A172 (cell line): ENCODE measurements at regions not wholly inside any gene's neighbourhood (a gene's known extent, or its start where the extent isn't known, plus 50 kb on each side); places are given as distances from the start of the nearest gene placed in this dataset.
"Not testable (repeated sequence)": the region's sequence is repeated elsewhere in the genome, so short reads cannot be mapped to it uniquely, and the experiment has no call there.

Experiments used
- DNase-seq: peaks from one replicate; pipeline ENCODE4 v3.0.0-alpha.2; 2015; ENCODE audit warnings: low spot score

DNA sequence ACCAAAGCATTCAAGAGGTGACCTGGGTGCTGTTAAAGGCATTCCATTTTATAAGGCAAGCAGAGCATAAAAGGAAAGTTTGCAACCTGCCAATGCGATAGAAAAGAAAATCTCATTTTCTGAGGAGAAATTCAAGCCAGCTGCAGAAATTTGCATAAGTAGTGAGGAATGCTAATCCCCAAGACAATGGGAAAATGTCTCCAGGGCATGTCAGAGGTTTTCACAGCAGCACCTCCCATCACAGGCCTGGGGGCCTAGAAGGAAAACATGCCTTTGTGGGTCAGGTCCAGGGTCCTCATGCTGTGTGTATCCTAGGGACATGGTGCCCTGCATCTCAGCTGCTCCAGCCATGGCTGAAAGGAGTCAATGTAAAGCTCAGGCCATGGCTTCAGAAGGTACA, 775.8 kb downstream of the IGSF11 start:
- DNase-seq: not testable (repeated sequence)

DNA sequence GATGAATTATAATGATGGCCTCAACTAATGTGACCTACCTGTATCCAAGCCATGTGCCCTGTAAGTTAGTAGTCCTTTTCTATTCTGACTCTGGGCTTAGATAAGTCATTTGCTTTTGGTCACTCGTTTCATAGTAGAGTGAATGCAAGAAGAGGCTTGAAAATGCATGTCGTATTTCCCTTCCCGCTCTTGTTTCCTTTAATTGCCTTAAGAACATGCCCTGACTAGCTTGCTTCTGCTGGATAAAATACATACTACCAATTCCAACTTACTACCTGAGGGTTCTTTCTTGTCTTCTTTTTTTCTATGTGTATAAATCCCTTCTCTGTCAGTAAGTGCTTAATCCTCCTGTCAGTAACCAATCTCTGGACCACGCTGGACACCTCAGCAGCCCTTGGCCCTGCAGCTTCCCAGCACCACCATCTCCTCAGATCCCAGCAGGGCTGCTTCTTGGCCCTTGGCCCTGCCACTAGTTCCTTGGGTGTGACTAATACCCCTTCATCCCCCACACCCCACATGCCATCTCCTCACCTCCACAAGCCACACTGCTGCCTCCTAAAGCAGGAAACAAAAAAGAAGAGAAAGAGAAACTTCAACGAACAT, 771.7 kb downstream of the IGSF11 start:
- DNase-seq: peak; percentile 1

DNA sequence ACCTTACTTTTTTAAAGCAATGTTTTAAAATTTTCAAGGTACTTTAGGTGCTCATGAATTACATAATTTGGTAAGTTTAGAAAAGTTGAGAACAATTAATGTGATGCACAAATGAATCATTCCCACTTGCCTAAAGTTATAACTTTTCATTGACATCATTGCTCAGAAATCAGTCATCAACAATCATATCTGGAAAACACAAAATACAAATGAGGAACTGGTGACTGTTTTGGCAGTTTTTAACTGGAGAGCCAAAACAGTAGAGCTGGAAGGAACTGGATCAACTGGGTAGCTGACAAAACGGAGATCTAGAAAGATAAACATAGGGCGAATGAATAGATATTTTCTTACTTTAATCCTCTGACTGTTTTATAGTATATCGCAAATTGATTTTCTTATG, 767.1 kb downstream of the IGSF11 start:
- no peak for DNase-seq

DNA sequence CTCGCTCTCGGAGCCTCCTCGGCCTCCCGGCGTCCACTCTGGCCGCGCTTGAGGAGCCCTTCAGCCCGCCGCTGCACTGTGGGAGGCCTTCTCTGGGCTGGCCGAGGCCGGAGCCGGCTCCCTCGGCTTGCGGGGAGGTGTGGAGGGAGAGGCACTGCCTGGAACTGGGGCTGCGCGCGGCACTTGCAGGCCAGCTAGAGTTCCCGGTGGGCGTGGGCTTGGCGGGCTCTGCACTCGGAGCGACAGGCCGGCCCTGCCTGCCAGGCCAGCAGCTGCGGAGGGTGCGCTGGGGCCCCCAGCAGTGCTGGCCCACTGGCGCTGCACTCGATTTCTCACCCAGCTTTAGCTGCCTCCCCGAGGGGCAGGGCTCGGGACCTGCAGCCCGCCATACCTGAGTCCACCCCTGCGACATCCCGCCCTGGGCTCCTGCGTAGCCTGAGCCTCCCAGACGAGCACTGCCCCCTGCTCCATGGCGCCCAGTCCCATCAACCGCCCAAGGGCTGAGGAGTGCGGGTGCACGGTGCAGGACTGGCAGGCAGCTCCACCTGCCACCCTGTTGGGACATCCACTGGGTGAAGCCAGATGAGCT, 765.0 kb downstream of the IGSF11 start:
- no peak for DNase-seq

DNA sequence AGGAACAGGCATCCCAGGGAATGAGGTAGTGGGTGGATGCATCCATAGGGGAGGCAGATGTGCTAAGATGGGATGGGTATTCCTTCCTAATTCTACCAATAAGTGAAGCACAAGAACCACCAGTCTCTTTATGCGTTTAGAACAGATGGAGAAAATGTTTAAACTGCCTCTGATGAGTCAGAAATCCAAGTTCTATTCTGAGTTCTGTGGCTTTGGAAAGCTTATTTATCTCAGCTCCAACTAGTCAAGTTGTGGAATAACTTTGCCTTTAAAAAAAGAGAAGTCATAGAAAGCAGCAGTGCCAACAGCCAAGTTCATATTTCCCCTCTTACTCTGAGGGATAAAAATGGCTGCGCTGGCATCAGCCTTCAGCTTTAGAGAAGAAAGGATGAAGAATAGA, 761.7 kb downstream of the IGSF11 start:
- DNase-seq: no peak

DNA sequence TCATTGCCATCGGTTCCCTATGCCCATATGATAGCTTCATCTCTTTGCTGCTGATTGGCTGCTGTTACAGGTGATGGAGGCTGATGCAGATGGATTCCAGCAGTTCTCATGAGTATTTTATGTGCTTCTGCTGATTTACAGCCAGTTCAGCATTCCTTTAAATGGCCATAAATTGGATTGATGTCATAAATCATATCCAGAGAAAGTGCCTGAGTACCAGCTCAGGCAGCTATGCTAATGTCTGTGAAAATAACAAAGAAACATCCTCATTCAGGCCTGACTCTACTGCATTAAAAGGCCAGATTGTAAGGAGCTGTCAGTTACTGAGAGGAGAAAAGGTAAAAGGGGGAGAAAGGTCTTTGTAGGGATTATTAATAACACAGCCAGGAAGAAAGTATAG, 756.8 kb downstream of the IGSF11 start:
- DNase-seq: no peak

DNA sequence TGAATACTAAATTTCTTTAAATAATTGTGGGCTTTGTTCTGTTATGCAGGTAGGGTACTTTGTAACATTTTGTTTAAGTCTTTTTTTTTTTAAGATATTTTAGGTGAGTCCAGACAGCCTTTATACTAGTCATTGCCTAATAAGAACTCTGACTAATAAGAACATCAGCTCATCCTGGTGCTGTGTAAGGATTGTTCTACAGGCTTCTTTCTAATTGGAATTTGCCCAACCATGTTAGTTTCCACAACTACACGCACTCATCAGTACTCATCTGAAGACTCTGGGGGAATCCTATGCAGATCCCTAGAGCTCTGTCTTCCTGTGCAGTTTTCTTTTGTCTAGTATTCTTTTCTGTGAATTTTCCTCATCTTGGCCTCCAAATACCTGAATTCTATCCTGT, 741.8 kb downstream of the IGSF11 start:
- no peak for DNase-seq

DNA sequence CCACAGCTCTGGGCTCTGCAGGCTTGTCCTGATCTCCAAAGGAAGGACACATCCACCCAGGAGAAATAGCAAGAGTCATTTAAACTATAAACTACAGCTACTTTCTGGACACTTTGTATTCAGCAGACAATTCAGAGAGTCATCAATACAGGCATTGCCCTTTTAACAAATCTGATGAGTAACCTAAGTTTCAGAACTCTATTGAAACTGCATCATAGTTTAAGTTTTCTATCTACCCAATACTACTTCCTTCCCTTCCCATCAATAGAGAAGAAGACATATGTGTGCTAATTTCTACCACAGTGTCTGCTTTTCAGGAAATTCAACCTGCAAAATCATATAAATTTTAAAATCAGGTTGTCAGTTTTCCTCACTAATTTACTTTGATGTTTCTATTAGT, 736.5 kb downstream of the IGSF11 start:
- no peak for DNase-seq

DNA sequence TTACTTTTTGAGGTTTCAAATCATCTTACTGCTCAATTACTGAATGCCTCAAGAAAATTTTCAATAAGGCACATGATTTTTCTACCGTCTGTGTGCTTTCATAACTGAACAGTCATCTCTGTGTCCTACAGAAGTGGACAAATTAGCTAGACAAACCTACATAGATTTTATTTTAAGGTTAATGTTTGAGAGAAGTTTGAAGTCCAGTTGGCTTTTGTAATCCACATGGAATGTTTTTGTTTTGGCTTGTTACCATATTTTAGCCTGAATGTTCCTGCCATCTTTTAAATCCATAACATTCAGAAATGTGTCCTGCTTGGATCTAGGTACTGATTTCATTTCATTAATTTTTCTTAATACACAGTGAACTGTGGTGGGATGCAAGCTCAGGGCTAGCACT, 730.1 kb downstream of the IGSF11 start:
- no peak for DNase-seq

DNA sequence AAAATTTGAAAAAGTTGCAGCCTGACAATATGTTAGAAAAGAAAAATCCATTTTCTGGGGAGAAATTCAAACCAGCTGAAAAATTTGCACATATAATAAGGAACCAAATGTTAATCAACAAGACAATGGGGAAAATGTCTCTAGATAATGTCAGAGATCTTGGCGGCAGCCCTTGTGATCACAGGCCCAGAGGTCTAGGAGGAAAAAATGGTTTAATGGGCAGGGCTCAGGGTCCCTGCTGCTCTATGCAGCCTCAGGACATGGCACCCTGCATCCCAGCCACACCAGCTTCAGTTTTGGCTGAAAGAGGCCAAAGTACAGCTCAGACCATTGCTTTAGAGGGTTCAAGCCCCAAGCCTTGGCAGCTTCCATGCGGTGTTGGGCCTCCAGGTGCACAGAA, 701.9 kb downstream of the IGSF11 start:
- DNase-seq: no peak

DNA sequence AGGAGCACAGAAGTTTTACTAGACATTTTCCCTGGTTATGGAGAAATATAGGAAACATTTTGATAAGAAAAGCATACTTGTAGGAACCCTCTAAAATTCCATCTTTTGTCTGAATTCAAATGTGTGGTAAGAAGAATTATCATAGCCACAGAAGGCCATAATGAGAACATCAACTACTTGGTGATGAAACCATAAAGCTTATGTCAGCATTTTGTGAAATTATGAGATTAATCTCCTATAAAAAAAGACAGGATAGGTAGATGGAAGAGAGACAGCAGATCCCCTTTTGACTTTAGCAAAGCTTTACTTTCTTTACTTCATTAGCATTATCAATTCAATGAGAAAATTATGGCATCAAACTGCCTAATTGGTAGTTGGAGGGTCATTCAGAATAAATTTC, 697.0 kb downstream of the IGSF11 start:
- DNase-seq: no peak

DNA sequence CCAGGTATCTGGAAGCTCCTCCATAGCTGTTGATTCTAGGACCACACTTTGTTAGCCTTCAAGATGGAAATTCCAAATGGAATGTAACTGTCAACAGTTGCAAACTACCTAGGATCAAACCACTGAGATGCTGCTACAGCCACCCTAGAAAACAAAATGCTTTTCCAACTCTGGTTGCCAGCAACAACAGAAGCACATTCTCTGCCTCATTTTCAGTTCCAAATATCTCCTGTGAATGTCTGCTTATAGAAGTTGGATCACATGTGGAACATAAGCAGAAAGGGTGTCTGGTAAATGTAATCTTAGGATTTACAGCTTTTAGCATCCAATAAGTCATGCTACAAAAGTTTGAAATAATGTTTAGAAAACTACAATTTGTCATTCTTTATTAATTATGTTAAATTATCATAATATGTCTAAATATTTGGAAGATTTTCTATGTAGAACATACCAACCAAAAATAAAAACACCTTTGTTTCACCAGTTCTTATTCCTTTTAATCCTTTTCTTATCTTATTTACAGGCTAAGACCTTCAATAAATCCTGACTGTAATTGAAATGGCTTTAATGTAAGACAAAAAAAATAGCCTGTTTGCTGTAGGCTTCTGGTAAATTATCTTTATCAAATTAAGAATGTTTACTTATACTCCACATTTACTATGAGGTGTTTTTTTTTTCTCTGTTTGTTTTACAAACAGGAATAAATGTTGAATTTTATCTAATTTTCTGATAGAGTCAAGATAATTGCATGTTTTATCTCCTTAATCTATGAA, 687.1 kb downstream of the IGSF11 start:
- DNase-seq: no peak

DNA sequence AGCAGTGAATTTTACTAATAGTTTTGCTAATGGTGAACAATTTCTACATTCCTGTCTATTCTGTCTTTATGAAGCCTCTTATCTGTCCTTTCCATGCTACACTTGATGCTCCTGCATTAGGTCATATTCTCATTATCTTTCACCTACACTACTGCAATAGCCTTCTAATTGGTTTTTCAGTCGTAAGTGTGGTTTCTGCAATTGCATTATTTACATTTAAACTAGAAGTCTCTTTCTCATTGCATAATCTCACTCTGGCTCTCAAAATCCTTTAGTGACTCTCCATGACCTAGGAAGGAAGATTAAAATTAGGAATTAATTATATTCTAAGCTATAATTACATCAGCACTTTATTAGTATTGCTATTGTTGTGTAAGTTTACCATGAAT, 686.5 kb downstream of the IGSF11 start:
- DNase-seq: no peak

DNA sequence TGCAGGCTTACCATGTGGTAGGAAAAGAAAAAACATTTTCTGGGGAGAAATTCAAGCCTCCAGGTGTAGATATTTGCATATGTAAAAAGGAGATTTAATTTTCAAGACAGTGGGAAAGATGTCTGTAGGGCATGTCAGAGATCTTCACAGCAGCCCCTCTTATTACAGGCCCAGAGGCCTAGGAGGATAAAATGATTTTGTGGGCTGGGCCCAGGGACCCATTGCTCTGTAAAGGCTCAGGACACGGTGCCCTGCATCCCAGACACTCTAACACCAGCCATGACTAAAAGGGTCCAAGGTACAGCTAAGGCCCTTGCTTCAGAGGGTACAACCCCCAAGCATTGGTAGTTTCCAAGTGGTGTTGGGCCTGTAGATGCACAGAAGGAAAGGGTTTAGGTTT, 680.1 kb downstream of the IGSF11 start:
- no peak for DNase-seq

DNA sequence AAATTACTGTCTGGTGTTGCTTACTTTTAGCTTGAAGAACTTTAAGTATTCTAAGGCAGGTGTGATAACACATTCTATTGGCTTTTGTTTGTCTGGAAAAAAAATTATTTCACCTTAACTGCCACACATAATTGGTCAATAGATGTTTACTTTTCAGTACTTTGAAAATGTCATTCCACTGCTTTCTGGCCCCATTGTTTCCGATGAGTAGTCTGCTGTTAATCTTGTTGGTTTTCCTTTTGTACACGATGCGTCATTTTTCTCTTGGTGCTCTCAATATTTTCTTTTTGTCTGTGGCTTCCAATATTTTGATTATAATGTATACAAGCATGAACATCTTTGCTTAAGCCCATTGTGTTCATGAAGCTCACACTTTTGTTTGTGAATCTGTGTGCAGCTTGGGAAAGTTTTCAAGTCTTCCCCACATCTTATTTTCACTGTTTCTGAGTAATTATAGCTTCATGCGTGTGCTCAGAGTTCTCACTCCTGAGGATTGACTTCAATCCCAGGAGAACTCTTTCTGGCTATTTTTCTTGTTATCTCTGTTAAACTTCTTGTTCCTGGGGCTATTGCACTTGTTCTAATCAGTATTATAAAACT, 664.7 kb downstream of the IGSF11 start:
- no peak for DNase-seq

DNA sequence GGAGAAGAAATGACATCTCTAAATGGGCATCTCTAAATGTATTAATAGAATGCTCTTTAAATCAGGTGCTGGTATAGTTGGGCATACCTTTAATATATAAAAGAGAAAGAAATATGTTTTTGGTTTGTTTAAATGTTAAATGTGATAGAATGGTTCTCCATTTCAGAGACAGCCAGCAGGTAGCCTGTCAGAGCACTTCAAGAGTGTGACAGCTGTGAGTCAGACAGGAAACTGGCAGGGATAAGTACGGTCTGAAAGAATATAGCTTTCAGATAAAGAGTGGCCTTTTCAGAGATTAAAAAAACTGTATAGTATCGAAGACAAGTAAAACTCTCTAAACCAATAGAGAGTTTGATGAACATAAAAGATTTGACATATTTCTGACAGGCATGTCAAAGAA, 654.1 kb downstream of the IGSF11 start:
- DNase-seq: no peak

DNA sequence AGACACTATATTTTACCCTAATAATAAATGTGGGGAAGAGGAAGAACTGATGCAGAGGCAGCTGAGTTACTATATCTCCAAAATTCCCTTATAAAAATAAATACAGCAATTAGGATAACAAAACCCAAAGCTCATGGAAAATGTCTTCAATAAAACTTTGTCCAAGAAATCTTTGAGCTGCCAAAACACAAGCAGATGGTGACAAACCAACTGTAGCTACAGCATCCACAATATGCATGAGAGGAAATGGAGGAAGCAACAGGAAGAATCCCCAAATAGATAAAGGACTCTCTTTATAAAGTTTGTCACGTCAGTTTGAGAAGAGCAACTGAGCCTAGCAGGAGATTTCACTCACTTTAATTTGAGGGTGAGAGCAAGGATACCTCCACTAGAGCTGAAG, 638.2 kb downstream of the IGSF11 start:
- DNase-seq: no peak

DNA sequence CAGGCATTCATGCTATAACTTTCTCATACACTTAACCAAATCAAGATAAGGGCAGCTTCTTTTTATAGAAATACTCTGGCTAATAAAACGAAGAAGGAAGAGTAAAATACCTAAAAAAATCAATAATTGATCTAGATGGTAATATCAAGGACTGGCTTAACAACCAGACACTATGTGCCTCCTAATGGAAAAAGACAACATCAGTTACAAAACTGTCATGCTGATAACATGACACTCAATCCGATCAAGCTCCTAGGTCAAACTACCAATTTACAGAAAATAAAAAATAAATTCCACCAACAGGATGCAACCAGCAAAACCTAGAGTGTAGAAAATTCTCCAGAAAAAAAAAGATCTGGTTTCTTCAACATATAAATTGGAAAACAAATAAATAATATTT, 634.6 kb downstream of the IGSF11 start:
- no peak for DNase-seq

DNA sequence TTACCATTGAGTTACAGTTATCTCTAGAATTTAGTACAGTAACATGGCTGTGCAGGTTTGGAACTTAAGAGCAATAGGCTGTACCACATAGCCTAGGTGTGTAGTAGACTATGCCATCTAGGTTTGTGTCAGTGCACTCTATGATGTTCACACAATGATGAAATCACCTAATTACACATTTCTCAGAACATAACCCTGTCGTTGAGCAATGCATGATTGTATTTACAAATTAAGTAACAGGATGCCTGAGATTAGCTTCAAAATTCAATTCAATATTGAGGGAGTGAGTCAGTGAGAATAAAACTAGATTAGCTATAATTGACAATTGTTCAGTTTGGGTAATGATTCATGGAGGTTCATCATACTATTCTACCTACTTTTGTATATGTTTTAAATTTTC, 633.8 kb downstream of the IGSF11 start:
- no peak for DNase-seq

DNA sequence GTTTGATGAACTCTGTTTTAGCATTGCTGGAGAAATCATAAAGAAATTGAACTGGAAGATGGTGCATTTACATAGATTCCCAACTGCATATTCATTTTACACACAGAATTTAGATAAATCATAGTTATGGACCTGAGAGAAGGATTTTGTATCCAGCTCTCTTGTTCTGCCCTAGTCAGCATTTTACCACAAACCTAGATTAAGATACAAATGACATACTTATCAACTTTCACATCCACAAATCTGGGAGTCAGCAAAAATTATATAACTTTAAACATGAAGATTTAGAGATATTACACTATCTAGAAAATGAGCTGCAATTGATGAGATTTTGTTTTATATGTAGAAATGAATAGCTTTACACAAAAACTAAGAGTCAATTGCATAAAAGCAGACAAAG, 632.8 kb downstream of the IGSF11 start:
- no peak for DNase-seq

DNA sequence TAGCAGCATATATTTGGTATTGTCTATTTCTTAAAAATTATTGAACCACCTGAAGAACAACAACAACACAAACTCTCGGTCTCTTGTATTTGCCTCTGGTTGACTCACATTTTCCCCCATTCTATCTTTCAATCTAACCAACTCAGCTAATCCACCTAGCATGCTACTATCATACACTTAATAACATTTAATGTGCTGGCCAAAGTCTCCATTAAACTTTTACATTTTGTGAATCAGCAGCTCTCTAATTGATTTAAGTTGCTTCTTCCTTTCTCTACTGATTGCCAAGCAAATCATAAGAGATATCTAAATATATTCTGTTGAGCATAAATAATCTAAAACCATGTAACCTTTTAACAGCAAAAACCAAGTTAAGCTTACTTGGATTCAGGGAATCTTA, 631.7 kb downstream of the IGSF11 start:
- no peak for DNase-seq

DNA sequence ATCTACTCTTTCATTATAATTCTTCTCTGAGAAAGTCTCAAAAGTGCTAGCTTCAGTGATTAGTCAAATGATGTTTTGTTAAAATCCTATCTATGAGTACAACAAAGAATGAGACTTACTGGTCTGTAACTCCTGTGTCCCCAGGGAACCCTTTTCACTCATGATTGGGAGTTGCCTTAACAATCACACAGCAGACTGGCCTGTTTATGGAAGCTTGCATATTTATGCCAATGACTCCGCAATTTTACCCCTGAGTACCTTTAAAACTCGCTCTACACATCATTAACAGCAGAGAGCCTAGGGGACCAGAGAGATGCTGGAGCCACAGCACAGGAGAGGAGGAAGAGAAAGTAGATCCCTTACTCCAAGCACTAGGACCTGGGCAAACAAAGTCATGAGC, 628.1 kb downstream of the IGSF11 start:
- no peak for DNase-seq

DNA sequence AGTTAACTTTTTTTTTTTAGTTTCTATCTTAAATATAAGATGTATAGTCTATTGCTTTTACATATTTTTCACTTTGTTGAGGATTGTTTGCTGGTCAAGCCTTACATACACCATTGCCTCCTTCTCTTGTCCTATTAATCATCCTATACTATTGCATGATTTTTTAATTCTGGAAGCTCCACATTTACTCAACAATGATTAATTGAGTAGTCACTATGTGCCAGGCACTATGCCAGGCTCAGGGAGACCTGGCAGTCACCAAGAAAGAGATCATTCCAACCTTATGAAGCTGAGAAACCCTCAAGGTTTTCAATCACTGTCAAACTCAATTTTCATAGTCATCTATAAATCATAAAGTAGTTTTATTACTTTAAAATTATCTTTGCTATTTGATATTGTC, 626.2 kb downstream of the IGSF11 start:
- no peak for DNase-seq
